Trophoblast cell (in vitro differentiated cells and primary cell): ENCODE measurements at regions not wholly inside any gene's neighbourhood (a gene's known extent, or its start where the extent isn't known, plus 50 kb on each side); places are given as distances from the start of the nearest gene placed in this dataset.

Experiments
- DNase-seq, 2 donors: peaks; one replicate each; pipeline ENCODE4 v3.0.0-alpha.2; 2016
- H2AFZ ChIP-seq: 2 replicates; pipeline ENCODE4 v1.6.1; 2013; ENCODE audit warnings: low read length, moderate library complexity, mild to moderate bottlenecking; ENCODE audit not compliant: insufficient read depth, poor library complexity
- H2AK5ac ChIP-seq: 2 replicates; pipeline ENCODE4 v1.6.1; 2013; ENCODE audit warnings: mild to moderate bottlenecking, low read length
- H2BK120ac ChIP-seq: 2 replicates; pipeline ENCODE4 v1.6.1; 2013; ENCODE audit warnings: low read length, mild to moderate bottlenecking, moderate library complexity; ENCODE audit not compliant: insufficient read depth, poor library complexity
- H2BK12ac ChIP-seq: 2 replicates; pipeline ENCODE4 v1.6.1; 2013; ENCODE audit warnings: mild to moderate bottlenecking, low read length, moderate library complexity
- H2BK5ac ChIP-seq: 2 replicates; pipeline ENCODE4 v1.6.1; 2013; ENCODE audit warnings: low read length, low read depth, moderate library complexity, mild to moderate bottlenecking; ENCODE audit not compliant: poor library complexity
- H3K14ac ChIP-seq: 2 replicates; pipeline ENCODE4 v1.6.1; 2013; ENCODE audit warnings: mild to moderate bottlenecking, low read length
- H3K18ac ChIP-seq: 2 replicates; pipeline ENCODE4 v1.6.1; 2013; ENCODE audit warnings: mild to moderate bottlenecking, low read length
- H3K23ac ChIP-seq: 2 replicates; pipeline ENCODE4 v1.6.1; 2013; ENCODE audit warnings: low read length
- H3K27ac ChIP-seq: 2 replicates; pipeline ENCODE4 v1.5.1; 2013; ENCODE audit warnings: low read depth, mild to moderate bottlenecking, inconsistent platforms, low read length, moderate library complexity
- H3K27me3 ChIP-seq: 2 replicates; pipeline ENCODE4 v1.6.1; 2013; ENCODE audit warnings: inconsistent platforms, mild to moderate bottlenecking, low read length, moderate library complexity; ENCODE audit not compliant: insufficient read depth
- H3K36me3 ChIP-seq, 2 experiments: 1 replicate in 1 of 2; 2 replicates in 1 of 2; pipeline ENCODE4 v1.6.1; 2013; ENCODE audit warnings: low read length in 2 of 2, mild to moderate bottlenecking in 2 of 2, moderate library complexity in 1 of 2; ENCODE audit not compliant: insufficient read depth in 2 of 2, control insufficient read depth in 1 of 2
- H3K4ac ChIP-seq: 2 replicates; pipeline ENCODE4 v1.6.1; 2013; ENCODE audit warnings: low read depth, mild to moderate bottlenecking, low read length, moderate library complexity
- H3K4me1 ChIP-seq, 2 experiments: 1 replicate in 1 of 2; 2 replicates in 1 of 2; pipeline ENCODE4 v1.6.1; 2013; ENCODE audit warnings: low read length in 2 of 2, mild to moderate bottlenecking in 2 of 2, moderate library complexity in 1 of 2; ENCODE audit not compliant: insufficient read depth in 2 of 2, control insufficient read depth in 1 of 2
- H3K4me2 ChIP-seq: 2 replicates; pipeline ENCODE4 v1.6.1; 2013; ENCODE audit warnings: inconsistent platforms, mild to moderate bottlenecking, low read length, moderate library complexity
- H3K4me3 ChIP-seq: 2 replicates; pipeline ENCODE4 v1.5.1; 2013; ENCODE audit warnings: mild to moderate bottlenecking, low read depth, low read length, inconsistent platforms
- H3K79me1 ChIP-seq: one replicate; pipeline ENCODE4 v1.6.1; 2013; ENCODE audit warnings: low read length
- H3K79me2 ChIP-seq: 2 replicates; pipeline ENCODE4 v1.6.1; 2013; ENCODE audit warnings: low read length, mild to moderate bottlenecking; ENCODE audit not compliant: control insufficient read depth, insufficient read depth, poor library complexity
- H3K9ac ChIP-seq: 2 replicates; pipeline ENCODE4 v1.6.1; 2013; ENCODE audit warnings: mild to moderate bottlenecking, low read length
- H3K9me3 ChIP-seq: 2 replicates; pipeline ENCODE4 v1.6.1; 2013; ENCODE audit warnings: low read depth, mild to moderate bottlenecking, control low read depth, inconsistent platforms, low read length; ENCODE audit not compliant: insufficient read depth
- H4K12ac ChIP-seq: 2 replicates; pipeline ENCODE4 v1.6.1; 2013; ENCODE audit warnings: low read depth, mild to moderate bottlenecking, low read length, moderate library complexity
- H4K8ac ChIP-seq: 2 replicates; pipeline ENCODE4 v1.6.1; 2013; ENCODE audit warnings: low read depth, mild to moderate bottlenecking, low read length, moderate library complexity
- H4K91ac ChIP-seq: one replicate; pipeline ENCODE4 v1.6.1; 2013; ENCODE audit warnings: low read depth, mild to moderate bottlenecking, low read length, moderate library complexity
- WGBS: extraction: QIAGEN DNeasy Blood & Tissue Kit; methylation state at CpG from one replicate; pipeline ENCODE4 v1.1.7; 2013; ENCODE audit warnings: missing lambda C conversion rate; ENCODE audit not compliant: insufficient read length, insufficient coverage; ENCODE audit errors: extremely low coverage; 5-methylcytosine and 5-hydroxymethylcytosine counted together

- no peak overlapping the region for H3K4me3 ChIP-seq
- no peak overlapping the region for H2BK120ac ChIP-seq
- no peak for DNase-seq
- no peak overlapping the region for H3K4me2 ChIP-seq
- no peaks in the 10 kb centered on the region for H3K79me1 ChIP-seq
- H3K27me3 ChIP-seq, result no peaks in the 10 kb centered on the region
- WGBS, result no CpG with 5 or more reads among the region's 5 CpGs
- no peak overlapping the region for H2BK12ac ChIP-seq
- H4K91ac ChIP-seq, result no peak overlapping the region
- H2BK5ac ChIP-seq, result no peak overlapping the region
- peaks cover 0 to 4% of the 10 kb centered on the region in 2 experiments for H3K4me1 ChIP-seq
- no peaks in the 10 kb centered on the region for H3K9me3 ChIP-seq
- H3K18ac ChIP-seq, result no peak overlapping the region
- H3K27ac ChIP-seq, result no peak overlapping the region
- no peak overlapping the region for H3K23ac ChIP-seq
- no peaks in the 10 kb centered on the region for H3K36me3 ChIP-seq
- no peaks in the 10 kb centered on the region for H3K79me2 ChIP-seq
- H3K9ac ChIP-seq, result no peak overlapping the region
- H2AK5ac ChIP-seq, result no peak overlapping the region
- no peak overlapping the region for H3K14ac ChIP-seq
- H3K4ac ChIP-seq, result no peak overlapping the region
- no peak overlapping the region for H4K8ac ChIP-seq
- no peak overlapping the region for H4K12ac ChIP-seq
- H2AFZ ChIP-seq, result no peak overlapping the region
Measured at GRCh38 chr19:46959894-46960556, 59.6 kb upstream of the NPAS1 start.

DNA sequence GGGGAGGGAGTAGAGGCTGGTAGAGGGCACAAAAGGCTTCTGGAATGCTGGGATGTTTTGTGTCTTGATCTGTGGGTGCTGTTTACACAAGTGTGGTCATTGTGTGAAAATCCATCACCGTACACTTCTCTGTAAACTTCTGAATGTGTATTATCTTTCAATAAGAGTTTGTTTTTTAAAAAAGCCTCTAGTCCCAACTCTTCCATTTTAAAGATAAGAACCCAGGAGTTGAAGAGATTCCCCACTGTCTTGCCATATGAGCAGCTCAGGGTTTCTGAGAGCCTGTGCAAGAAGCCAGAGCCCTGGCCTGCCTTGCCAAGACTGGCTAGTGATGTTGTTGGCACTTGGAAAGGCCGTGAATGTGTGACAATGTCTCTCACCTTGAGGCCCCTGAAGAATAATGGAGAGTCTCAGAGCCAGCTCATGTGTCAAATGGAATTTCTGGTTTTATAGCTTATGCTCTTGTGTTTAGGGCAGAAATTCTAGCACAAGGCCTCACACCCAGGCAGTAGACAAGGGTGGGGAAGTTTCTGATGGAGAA, 57.5 kb upstream of the NPAS1 start:
- Histone ChIP-seq H2AK5ac (no peak overlapping the region), H3K4me2 (no peak overlapping the region), H2BK12ac (no peak overlapping the region), H4K12ac (no peak overlapping the region), H3K9me3 (no peaks in the 10 kb centered on the region), H3K23ac (no peak overlapping the region), H2AFZ (no peak overlapping the region), H3K27me3 (no peaks in the 10 kb centered on the region), H3K4ac (no peak overlapping the region), H3K4me3 (no peak overlapping the region), H3K9ac (no peak overlapping the region), H3K79me1 (no peaks in the 10 kb centered on the region), H3K36me3 (peaks cover 2% of the 10 kb centered on the region in 2 experiments), H2BK5ac (no peak overlapping the region), H2BK120ac (no peak overlapping the region), H3K4me1 (peaks cover 0 to 2% of the 10 kb centered on the region in 2 experiments), H3K18ac (no peak overlapping the region), H4K91ac (no peak overlapping the region), H3K79me2 (no peaks in the 10 kb centered on the region), H3K27ac (no peak overlapping the region), H3K14ac (no peak overlapping the region), H4K8ac (no peak overlapping the region)
- DNase-seq, result no peak
- no CpG with 5 or more reads among the region's 2 CpGs for WGBS

GRCh38 chr19:46963093-46963734, 56.4 kb upstream of the NPAS1 start:
- peaks cover 2% of the 10 kb centered on the region in 2 experiments for H3K36me3 ChIP-seq
- H2AFZ ChIP-seq, result no peak overlapping the region
- H2AK5ac ChIP-seq, result no peak overlapping the region
- no peaks in the 10 kb centered on the region for H3K27me3 ChIP-seq
- no peak overlapping the region for H3K14ac ChIP-seq
- no peaks in the 10 kb centered on the region for H3K79me2 ChIP-seq
- no peak overlapping the region for H3K4me2 ChIP-seq
- H3K4me3 ChIP-seq, result no peak overlapping the region
- DNase-seq, result no peak
- no peak overlapping the region for H3K18ac ChIP-seq
- no CpG with 5 or more reads among the region's 7 CpGs for WGBS
- H4K91ac ChIP-seq, result no peak overlapping the region
- H3K79me1 ChIP-seq, result no peaks in the 10 kb centered on the region
- no peak overlapping the region for H4K8ac ChIP-seq
- H3K23ac ChIP-seq, result no peak overlapping the region
- H2BK12ac ChIP-seq, result no peak overlapping the region
- H3K4ac ChIP-seq, result no peak overlapping the region
- no peak overlapping the region for H2BK120ac ChIP-seq
- H3K4me1 ChIP-seq, result peaks cover 0 to 2% of the 10 kb centered on the region in 2 experiments
- no peaks in the 10 kb centered on the region for H3K9me3 ChIP-seq
- H2BK5ac ChIP-seq, result no peak overlapping the region
- H4K12ac ChIP-seq, result no peak overlapping the region
- H3K9ac ChIP-seq, result no peak overlapping the region
- H3K27ac ChIP-seq, result no peak overlapping the region

- no CpG with 5 or more reads among the region's 8 CpGs for WGBS
- Histone ChIP-seq H4K91ac (no peak overlapping the region), H3K27ac (no peak overlapping the region)
Measured at GRCh38 chr19:46967578-46968032, 52.0 kb upstream of the NPAS1 start.

More at GRCh38 chr19:46967578-46968032, 52.0 kb upstream of the NPAS1 start:
- Histone ChIP-seq H3K27me3 (no peaks in the 10 kb centered on the region), H3K79me2 (no peaks in the 10 kb centered on the region), H3K4ac (no peak overlapping the region), H4K8ac (no peak overlapping the region), H3K4me2 (no peak overlapping the region), H3K9ac (no peak overlapping the region), H3K4me1 (no peaks in the 10 kb centered on the region), H3K14ac (no peak overlapping the region), H4K12ac (no peak overlapping the region), H3K23ac (peak overlapping the region; percentile 40), H3K18ac (no peak overlapping the region), H2BK5ac (no peak overlapping the region), H3K36me3 (peaks cover 4% of the 10 kb centered on the region in 2 experiments), H3K4me3 (no peak overlapping the region), H2BK12ac (no peak overlapping the region), H3K79me1 (no peaks in the 10 kb centered on the region), H2AFZ (no peak overlapping the region), H3K9me3 (no peaks in the 10 kb centered on the region), H2AK5ac (no peak overlapping the region), H2BK120ac (no peak overlapping the region)
- no peak for DNase-seq
